GM12878 (cell line): ENCODE measurements at regions not wholly inside any gene's neighbourhood (a gene's known extent, or its start where the extent isn't known, plus 50 kb on each side); places are given as distances from the start of the nearest gene placed in this dataset.

Experiments
- ATAC-seq: fragments of 200-7000 bp; cut with Tn5 transposase; 3 replicates; pipeline ENCODE4 v1.9.1; 2020; ENCODE audit warnings: mild to moderate bottlenecking, moderate library complexity
- BruUV-seq: library from RNA; stranded (reverse); fragments of 400-500 nt; replicated peaks from 2 replicates; lab custom pipeline; 2021; lab: Mats Ljungman, UMichigan
- CTCF ChIA-PET: fragments of 300-600 bp; sonication (Branson Sonifier 250); formaldehyde crosslinking; extraction: SDS; loops from one replicate; lab custom pipeline; 2021; ENCODE audit warnings: inconsistent platforms; lab: Yijun Ruan, JAX
- POLR2A ChIA-PET: fragments of 350-600 bp; formaldehyde crosslinking; extraction: SDS; loops from one replicate; lab custom pipeline; 2021; ENCODE audit warnings: inconsistent platforms; lab: Charles Lee
- RAD21 ChIA-PET: fragments of 300-600 bp; sonication (Branson Sonifier 250); formaldehyde crosslinking; loops from one replicate; lab custom pipeline; 2023; ENCODE audit warnings: antibody characterized with exemption; ENCODE audit not compliant: unreplicated experiment; lab: Charles Lee
- SMC1A ChIA-PET: fragments of 300-600 bp; sonication (Branson Sonifier 250); formaldehyde crosslinking; loops from one replicate; lab custom pipeline; 2023; ENCODE audit not compliant: unreplicated experiment, uncharacterized antibody; lab: Charles Lee
- DNase-seq: peaks from one replicate; pipeline ENCODE4 v3.0.0-alpha.2; 2011; ENCODE audit warnings: low read depth, low spot score
- FAIRE-seq: peaks from 3 replicates; lab custom pipeline; 2011; peaks lifted over from hg19 to GRCh38; lab: Jason Lieb, UNC
- H2AFZ ChIP-seq: 2 replicates; pipeline ENCODE4 v1.6.0; 2011; ENCODE audit warnings: low read depth, low read length, control low read depth; ENCODE audit not compliant: control insufficient read depth
- H3K27ac ChIP-seq: 2 replicates; pipeline ENCODE4 v1.5.1; 2011; ENCODE audit warnings: control low read depth; ENCODE audit not compliant: control insufficient read depth, insufficient read depth
- H3K27me3 ChIP-seq, 2 experiments: replicated peaks in 1 of 2; 2 replicates each; pipeline versions ENCODE4 v1.6.0 to v1.6.1; 2011; ENCODE audit warnings: low read length in 1 of 2; ENCODE audit not compliant: control insufficient read depth in 2 of 2, insufficient read depth in 2 of 2
- H3K36me3 ChIP-seq, 2 experiments: 2 replicates each; pipeline ENCODE4 v1.5.1; 2011; ENCODE audit warnings: low read length in 1 of 2; ENCODE audit not compliant: control insufficient read depth in 2 of 2, insufficient read depth in 2 of 2
- H3K4me1 ChIP-seq: 2 replicates; pipeline ENCODE4 v1.6.1; 2011; ENCODE audit warnings: mild to moderate bottlenecking, low read length, moderate library complexity, mixed read lengths; ENCODE audit not compliant: control insufficient read depth, insufficient read depth
- H3K4me2 ChIP-seq: 2 replicates; pipeline ENCODE4 v1.6.0; 2011; ENCODE audit warnings: control low read depth; ENCODE audit not compliant: control insufficient read depth, insufficient read depth
- H3K4me3 ChIP-seq: fragments of 200-600 bp; sonication (generic); 2 replicates; pipeline ENCODE4 v1.5.1; 2016
- H3K79me2 ChIP-seq: 2 replicates; pipeline ENCODE4 v1.6.0; 2011; ENCODE audit warnings: low read length; ENCODE audit not compliant: control insufficient read depth, insufficient read depth
- H3K9ac ChIP-seq: 2 replicates; pipeline ENCODE4 v1.8.0; 2011; ENCODE audit warnings: low read length, control low read depth, mixed read lengths; ENCODE audit not compliant: control insufficient read depth, insufficient read depth
- H3K9me3 ChIP-seq: replicated peaks from 3 replicates; pipeline ENCODE4 v1.5.1; 2011; ENCODE audit warnings: mild to moderate bottlenecking, low read length; ENCODE audit not compliant: control insufficient read depth, insufficient read depth
- H4K20me1 ChIP-seq: 2 replicates; pipeline ENCODE4 v1.6.0; 2011; ENCODE audit not compliant: control insufficient read depth, insufficient read depth
- DPF2 ChIP-seq: fragments of 450-650 bp; IDR thresholded peaks from 2 replicates; pipeline ENCODE4 v1.6.1; 2017; ENCODE audit warnings: mild to moderate bottlenecking
- KLF5 ChIP-seq: fragments of 450-650 bp; IDR thresholded peaks from 2 replicates; pipeline ENCODE4 v1.6.1; 2014; ENCODE audit warnings: mild to moderate bottlenecking; ENCODE audit not compliant: partially characterized antibody
- MYB ChIP-seq: fragments of 150-350 bp; IDR thresholded peaks from 2 replicates; pipeline ENCODE4 v1.6.1; 2014; ENCODE audit warnings: mild to moderate bottlenecking, low read depth, low read length, borderline replicate concordance
- NFXL1 ChIP-seq: fragments of 450-650 bp; IDR thresholded peaks from 2 replicates; pipeline ENCODE4 v1.6.1; 2017; ENCODE audit warnings: antibody characterized with exemption, mild to moderate bottlenecking, borderline replicate concordance
- POU2F2 ChIP-seq: IDR thresholded peaks from 3 replicates; pipeline ENCODE4 v1.6.1; 2011; ENCODE audit warnings: low read depth, mild to moderate bottlenecking, low read length, borderline replicate concordance
- WRNIP1 ChIP-seq: IDR thresholded peaks from 2 replicates; pipeline ENCODE4 v1.6.1; 2011; ENCODE audit warnings: low read depth, low read length, improper control_type of control experiment, borderline replicate concordance
- ZNF622 ChIP-seq: fragments of 450-650 bp; IDR thresholded peaks from 2 replicates; pipeline ENCODE4 v1.6.1; 2017; ENCODE audit warnings: mild to moderate bottlenecking, inconsistent platforms
- WGBS: methylation state at CpG from one replicate; pipeline ENCODE4 v1.1.6; 2016; ENCODE audit warnings: low lambda C conversion rate; ENCODE audit not compliant: insufficient replicate concordance, insufficient coverage; ENCODE audit errors: missing lambda C conversion rate; 5-methylcytosine and 5-hydroxymethylcytosine counted together
- in situ Hi-C: fragments of 300-500 bp; cut with MboI; formaldehyde crosslinking; loops from 9 replicates; pipeline ENCODE4 v1.14.3; 2018; ENCODE audit warnings: mixed read lengths
- intact Hi-C: fragments of 100-400 bp; cut with micrococcal nuclease; formaldehyde crosslinking; loops from one replicate; pipeline ENCODE4 v1.14.2; 2022; ENCODE audit not compliant: unreplicated experiment
- TF ChIP-seq, protein P1 (sequence below): IDR thresholded peaks from 2 replicates; pipeline ENCODE4 v1.6.1; 2011; ENCODE audit warnings: low read depth, mild to moderate bottlenecking, low read length, moderate library complexity, borderline replicate concordance; ENCODE audit errors: extremely low read depth
- TF ChIP-seq, protein P2 (sequence below): fragments of 450-650 bp; IDR thresholded peaks from 2 replicates; pipeline ENCODE4 v1.6.1; 2016; ENCODE audit warnings: mild to moderate bottlenecking
- TF ChIP-seq, protein P3 (sequence below): fragments of 450-650 bp; IDR thresholded peaks from 2 replicates; pipeline ENCODE4 v1.6.1; 2017; ENCODE audit warnings: low read depth, mild to moderate bottlenecking, moderate library complexity

DNA sequence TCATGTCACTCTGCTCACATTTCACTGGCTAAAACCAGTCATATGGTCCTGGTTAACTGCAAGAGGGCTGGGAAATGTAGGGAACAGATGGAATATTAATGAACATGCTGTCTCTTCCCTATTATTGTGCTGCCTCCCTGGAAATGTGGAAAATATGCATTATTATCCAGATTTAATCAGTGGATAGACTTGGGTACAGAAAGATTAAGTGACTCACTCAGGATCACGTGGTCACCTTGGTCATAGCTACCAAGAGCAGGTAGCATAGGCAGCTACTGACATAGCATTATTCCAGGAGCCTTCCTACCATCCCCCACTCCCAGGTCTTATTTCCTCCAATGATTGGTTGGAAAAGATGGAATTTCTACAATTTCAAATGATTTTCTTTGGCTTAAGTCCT, 141.1 kb downstream of the HRH4 start:
- in situ Hi-C loops (no loop called here), intact Hi-C loops (no loop called here)
- FAIRE-seq: no peak
- no peak overlapping the region for H3K4me3 ChIP-seq
- no peak for DNase-seq
- no peak overlapping the region for H2AFZ ChIP-seq
- no peaks in the 10 kb centered on the region for H3K27me3 ChIP-seq
- 0% methylated on average over 1 of the region's 1 CpG for WGBS
- ChIA-PET RAD21 (no interaction called here), POLR2A (no interaction called here), CTCF (interaction anchor here (1.1 to 1.3 kb wide), 2 partner anchors 113 to 125 kb away, joined by 3 to 8 read pairs; no protein-coding TSS in a partner anchor), SMC1A (interaction anchor here (0.5 to 0.6 kb wide), 2 partner anchors 24 to 116 kb away, joined by 3 read pairs; no protein-coding TSS in a partner anchor)
- no peak overlapping the region for H3K27ac ChIP-seq
- H4K20me1 ChIP-seq: no peaks in the 10 kb centered on the region
- H3K4me2 ChIP-seq: no peak overlapping the region
- no peak for ATAC-seq
- no TSS peak for BruUV-seq
- no peak overlapping the region for H3K9ac ChIP-seq
- no peaks in the 10 kb centered on the region for H3K36me3 ChIP-seq
- TF ChIP-seq MYB (no peak), POU2F2 (no peak), WRNIP1 (no peak), ZNF622 (no peak), NFXL1 (no peak), DPF2 (no peak), KLF5 (no peak)
- TF ChIP-seq, protein P1, sequence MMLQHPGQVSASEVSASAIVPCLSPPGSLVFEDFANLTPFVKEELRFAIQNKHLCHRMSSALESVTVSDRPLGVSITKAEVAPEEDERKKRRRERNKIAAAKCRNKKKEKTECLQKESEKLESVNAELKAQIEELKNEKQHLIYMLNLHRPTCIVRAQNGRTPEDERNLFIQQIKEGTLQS: no peak
- TF ChIP-seq, protein P2, sequence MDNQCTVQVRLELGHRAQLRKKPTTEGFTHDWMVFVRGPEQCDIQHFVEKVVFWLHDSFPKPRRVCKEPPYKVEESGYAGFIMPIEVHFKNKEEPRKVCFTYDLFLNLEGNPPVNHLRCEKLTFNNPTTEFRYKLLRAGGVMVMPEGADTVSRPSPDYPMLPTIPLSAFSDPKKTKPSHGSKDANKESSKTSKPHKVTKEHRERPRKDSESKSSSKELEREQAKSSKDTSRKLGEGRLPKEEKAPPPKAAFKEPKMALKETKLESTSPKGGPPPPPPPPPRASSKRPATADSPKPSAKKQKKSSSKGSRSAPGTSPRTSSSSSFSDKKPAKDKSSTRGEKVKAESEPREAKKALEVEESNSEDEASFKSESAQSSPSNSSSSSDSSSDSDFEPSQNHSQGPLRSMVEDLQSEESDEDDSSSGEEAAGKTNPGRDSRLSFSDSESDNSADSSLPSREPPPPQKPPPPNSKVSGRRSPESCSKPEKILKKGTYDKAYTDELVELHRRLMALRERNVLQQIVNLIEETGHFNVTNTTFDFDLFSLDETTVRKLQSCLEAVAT: no peak
- TF ChIP-seq, protein P3, sequence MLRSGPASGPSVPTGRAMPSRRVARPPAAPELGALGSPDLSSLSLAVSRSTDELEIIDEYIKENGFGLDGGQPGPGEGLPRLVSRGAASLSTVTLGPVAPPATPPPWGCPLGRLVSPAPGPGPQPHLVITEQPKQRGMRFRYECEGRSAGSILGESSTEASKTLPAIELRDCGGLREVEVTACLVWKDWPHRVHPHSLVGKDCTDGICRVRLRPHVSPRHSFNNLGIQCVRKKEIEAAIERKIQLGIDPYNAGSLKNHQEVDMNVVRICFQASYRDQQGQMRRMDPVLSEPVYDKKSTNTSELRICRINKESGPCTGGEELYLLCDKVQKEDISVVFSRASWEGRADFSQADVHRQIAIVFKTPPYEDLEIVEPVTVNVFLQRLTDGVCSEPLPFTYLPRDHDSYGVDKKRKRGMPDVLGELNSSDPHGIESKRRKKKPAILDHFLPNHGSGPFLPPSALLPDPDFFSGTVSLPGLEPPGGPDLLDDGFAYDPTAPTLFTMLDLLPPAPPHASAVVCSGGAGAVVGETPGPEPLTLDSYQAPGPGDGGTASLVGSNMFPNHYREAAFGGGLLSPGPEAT: no peak
- H3K9me3 ChIP-seq: no peaks in the 10 kb centered on the region
- H3K79me2 ChIP-seq: no peaks in the 10 kb centered on the region
- no peaks in the 10 kb centered on the region for H3K4me1 ChIP-seq
